ENCODE measurements at regions not wholly inside any gene's neighbourhood (a gene's known extent, or its start where the extent isn't known, plus 50 kb on each side); places are given as distances from the start of the nearest gene placed in this dataset.

DNA sequence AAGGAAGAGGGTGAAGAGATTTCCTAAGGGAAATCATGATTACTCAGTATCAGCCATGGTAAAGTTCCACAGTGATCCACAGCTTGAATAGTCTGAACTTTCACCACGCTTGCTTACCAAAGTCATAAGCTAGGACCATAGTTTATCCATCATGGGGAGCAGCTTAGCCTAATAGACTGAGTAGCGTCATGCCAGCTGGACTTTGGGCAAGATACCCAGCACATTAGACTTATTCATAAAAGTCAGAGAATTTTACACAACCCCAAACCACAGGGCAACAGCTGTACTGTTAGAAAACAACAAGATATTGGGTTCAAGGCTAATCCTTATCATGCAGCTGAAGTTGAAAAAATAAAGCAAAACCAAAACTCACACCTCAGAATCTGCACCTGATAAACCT is 491.0 kb downstream of the XPNPEP1 start:
- DNase-seq (ENCODE audit: extremely low read depth in 1 of 11, low read depth in 9 of 11, low spot score in 4 of 11) = no peak

DNA sequence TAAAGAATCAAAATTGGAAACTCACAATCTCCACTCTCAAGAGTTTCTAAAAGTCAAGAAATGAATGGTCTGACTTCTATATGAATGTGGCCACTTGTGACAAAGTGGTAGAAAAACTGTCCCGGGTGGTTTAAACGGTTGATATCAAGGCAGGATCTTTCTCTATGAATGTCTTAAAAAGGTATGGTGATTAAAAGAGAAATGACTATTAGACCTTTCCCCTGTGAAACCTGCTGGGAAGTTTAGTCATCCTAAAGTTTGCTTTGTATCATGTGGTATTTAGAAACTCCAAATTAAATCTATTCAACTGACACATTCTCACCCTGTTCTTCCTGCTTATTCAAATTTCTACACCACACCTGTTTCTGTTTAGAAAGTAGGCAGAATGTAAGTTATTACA is 492.5 kb downstream of the XPNPEP1 start:
- DNase-seq (ENCODE audit: extremely low read depth in 1 of 11, low read depth in 9 of 11, low spot score in 4 of 11) = no peak

DNA sequence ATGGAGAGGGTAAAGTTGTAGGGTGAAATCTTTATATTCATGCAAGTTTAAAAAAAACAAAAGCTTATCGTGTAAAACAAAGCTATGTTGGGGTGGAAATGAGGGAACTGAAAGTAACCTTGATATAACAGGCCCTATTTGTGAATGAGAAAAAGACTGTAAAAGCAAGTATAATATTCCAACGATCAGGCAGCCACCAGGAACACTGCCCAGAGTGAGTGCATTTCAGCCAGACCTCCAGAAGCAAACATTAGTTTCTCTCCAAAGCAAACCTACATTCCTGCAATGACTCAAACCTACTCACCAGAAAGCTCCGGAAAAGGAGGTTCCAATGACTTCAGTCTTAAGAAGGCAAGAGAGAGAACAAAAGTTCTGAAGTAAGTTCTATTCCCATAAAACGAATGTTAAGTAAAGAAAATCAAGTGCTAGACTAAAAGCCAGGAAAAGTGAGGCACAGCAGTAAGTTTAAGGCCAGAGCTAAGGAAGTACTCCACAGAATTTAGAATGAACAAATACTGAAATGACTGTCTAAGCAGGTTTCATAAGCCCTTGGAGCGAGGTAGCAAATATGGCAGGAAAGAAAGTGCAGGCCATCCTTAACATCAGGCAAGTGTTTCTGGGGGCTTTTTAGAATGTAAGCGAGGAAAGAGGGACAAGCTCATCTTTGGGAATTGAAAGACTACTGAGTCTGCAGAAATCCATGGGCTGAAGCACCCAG is 493.1 kb downstream of the XPNPEP1 start:
- no peak for DNase-seq (ENCODE audit: extremely low read depth in 1 of 11, low read depth in 9 of 11, low spot score in 4 of 11)

DNA sequence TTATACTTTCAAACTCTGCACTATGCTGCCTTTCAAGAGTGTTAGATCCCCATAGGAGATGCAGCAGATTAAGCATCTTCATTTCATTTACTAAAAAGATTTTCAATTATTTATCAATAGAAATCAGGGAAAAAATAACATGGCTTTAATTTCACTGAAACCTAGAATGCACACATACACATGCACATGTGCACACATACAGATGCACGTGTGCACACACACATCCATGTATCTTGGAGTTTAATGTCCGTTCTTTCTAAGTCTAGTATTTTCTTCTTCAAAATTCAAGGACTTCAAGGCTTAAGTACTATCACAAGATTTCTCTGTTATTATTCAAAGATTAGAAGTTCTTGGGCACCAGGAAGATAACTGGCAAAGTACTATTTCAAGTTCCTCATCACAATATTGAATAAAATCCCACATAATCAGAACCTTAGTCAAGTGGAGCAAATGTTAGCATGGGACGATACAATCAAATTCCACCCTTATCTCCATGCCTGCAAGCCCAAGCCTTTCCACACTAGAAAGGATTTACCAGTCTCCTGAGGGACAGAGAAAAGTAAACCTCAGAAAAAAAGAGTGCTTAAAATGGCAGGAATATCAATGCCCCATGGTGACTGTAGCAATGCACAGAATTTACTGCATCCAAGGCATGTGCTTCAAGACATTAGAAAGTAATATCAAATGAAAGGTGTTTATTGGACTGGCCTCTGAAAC is 494.4 kb downstream of the XPNPEP1 start:
- DNase-seq (ENCODE audit: extremely low read depth in 1 of 11, low read depth in 9 of 11, low spot score in 4 of 11) = no peak

DNA sequence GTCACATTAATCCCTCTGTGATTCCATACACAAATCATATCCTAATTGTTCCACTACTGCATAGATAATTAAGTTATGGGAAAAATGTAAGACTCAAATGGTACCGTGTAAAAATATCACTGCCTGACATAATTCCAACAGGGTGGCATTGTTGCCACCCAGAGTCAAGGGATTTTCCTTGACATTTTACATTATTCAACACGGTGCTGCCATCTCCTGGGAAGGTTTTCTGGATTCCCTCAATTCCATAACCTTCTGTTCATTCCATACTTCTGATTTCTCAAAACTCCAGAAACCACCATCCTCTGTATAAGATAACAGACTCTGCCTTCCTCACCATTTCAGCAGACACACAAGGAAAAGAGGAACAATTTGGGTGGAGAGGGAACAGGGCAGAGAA is 495.9 kb downstream of the XPNPEP1 start:
- no peak for DNase-seq (ENCODE audit: extremely low read depth in 1 of 11, low read depth in 9 of 11, low spot score in 4 of 11)

DNA sequence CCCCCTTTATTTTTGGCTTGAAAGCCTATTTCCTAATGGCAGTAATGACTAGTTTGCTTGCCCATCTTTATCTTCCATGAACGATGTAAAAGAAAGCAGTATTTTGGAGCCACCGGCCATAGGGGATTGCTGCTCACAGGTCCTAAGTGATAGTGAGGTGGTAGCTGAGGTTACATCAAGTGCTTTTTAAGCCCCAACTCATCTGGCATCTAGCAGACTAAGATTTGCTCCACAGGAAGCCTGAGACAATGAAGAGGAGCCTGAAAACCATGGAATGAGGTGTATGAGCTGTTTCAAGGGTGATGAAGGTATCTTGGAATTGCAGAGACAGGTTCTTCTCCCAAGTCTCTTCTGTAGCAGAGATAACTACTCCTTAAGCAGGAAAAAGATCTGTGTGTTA is 496.3 kb downstream of the XPNPEP1 start:
- DNase-seq (ENCODE audit: extremely low read depth in 1 of 11, low read depth in 9 of 11, low spot score in 4 of 11) = no peak

DNA sequence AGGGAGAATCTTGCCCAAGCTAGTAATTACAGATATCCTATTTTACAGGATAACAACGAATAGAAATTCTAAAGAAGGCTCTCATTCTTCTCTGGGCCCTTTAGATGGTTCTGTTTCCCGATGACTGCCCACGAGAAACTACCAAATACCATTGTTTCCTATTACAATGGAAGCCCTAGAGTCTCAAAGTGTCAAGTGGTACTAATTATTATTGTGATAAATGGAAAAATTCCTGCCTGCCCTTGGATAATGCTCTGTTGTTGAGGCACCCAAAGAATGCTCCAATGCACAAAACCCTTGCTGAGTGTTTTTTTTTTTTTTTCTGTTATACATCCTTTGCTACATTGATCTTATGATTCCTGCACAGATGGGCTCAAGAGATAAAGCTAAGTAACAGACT is 504.5 kb downstream of the XPNPEP1 start:
- no peak for DNase-seq (ENCODE audit: extremely low read depth in 1 of 11, low read depth in 9 of 11, low spot score in 4 of 11)

DNA sequence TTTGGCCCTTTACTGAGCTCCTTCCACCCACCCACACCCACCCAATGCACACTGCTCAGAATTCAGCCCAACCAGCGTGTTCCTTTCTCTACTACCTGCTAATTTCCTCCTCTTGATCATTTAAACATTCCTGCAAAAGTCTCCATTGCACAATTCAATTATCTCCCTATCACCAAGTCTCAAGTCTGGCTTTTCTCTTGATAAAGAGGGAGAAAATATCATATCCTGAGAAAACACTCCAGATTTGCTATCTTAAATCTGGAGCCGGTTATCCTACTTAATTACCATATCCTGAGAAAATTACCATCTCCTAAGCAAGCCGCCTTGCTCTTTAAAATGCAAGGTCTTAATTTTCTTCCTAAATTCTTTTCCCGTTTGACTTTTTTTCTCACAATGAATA is 505.5 kb downstream of the XPNPEP1 start:
- DNase-seq (ENCODE audit: extremely low read depth in 1 of 11, low read depth in 9 of 11, low spot score in 4 of 11) = no peak

DNA sequence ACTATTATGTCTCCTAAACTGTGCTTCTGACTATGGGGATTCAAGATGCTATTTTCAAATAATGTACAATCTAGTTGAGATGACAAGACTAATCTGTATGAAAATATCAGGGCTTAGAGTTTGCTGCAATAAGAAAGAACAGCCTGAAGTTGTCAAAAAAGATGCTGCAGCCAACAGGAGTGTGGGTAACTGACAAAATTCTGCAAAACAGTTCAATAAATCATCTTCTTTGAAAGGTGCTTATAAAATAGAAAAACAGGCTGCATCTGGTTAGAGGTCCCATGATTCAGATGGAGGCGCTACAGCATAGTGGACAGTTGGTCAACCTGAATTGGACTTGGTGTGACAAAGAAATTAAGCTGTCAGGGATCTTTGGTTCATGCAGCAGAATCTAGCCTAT is 511.0 kb downstream of the XPNPEP1 start:
- DNase-seq (ENCODE audit: extremely low read depth in 1 of 11, low read depth in 9 of 11, low spot score in 4 of 11) = peak in 6 of 11 donors; percentile 1 to 18 (median 8)

DNA sequence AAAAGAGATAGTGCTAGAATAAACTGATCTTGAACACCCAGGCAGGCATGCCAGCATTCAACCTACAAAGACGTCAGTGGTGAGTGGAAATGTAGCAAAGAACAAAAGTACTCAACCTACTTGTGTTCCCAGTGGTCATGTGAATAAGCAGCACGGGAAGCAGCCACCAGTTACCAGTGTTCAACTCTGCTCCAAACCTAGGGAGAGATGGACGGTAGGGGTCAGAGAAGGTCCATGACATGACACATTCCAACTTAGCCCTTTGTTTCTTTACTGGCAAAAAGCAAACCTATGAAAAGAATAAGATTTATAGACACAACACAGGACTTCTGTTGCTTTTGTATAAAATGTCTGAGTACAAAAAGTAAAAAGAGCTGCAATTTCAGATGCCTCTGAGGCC is 511.4 kb downstream of the XPNPEP1 start:
- DNase-seq (ENCODE audit: extremely low read depth in 1 of 11, low read depth in 9 of 11, low spot score in 4 of 11) = peak in 8 of 11 donors; percentile 4 to 49 (median 24)

DNA sequence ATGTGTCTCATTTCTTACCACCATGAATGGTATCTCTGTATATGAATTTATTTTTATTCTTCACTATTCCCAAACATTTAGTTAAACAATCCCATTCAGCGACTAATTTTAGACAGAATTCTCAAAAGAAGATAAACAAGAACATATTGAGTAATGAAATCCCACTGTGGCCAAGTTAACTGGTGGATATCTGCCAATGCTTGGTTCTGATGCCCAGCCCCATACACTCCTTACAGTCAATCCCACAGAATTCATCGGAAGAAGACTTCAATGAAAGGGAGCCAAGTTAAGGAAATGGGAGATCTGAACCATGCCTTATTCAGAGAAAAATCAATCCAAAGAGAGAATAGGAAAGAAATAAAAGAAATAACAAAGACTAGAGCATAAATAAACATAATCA is 518.0 kb downstream of the XPNPEP1 start:
- DNase-seq (ENCODE audit: extremely low read depth in 1 of 11, low read depth in 9 of 11, low spot score in 4 of 11) = no peak

DNA sequence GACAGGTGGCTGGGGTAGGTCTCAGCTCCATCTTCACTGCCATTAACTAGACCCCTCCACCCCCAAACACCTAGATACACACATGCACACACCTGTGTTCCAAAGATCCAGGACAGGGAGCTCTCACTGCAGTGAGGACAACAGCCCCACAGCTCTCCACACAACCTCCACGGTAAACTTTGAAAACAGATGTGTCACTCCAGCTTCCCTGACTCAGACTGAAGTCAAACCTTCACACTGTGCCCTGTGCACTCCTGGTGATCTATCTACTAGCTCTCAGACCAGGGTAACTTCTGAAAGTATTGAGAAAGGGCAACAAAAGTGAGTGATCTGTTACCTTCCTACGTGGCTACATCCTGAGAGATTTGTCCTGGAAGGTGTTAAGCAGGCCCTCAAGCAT is 519.8 kb downstream of the XPNPEP1 start:
- no peak for DNase-seq (ENCODE audit: extremely low read depth in 1 of 11, low read depth in 9 of 11, low spot score in 4 of 11)

DNA sequence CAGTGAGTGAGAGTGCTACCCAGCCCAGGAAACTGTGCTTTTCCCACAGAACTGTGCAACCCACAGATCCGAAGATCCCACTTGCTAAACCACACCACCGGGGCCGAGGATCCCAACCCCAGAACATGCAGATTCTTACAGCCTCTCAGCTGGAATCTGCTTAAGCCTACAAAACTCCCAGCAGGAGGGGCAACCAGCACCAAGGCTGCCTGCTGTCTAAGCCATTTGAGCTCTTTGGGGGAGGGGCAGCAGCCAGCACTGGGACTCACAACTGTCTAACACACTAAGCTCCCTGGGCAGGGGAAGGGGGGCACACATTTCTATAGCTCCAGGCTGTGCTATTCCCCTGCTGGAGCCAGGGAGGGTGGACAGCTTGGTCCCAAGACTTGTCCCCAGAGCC is 529.9 kb downstream of the XPNPEP1 start:
- no peak for DNase-seq (ENCODE audit: extremely low read depth in 1 of 11, low read depth in 9 of 11, low spot score in 4 of 11)

DNA sequence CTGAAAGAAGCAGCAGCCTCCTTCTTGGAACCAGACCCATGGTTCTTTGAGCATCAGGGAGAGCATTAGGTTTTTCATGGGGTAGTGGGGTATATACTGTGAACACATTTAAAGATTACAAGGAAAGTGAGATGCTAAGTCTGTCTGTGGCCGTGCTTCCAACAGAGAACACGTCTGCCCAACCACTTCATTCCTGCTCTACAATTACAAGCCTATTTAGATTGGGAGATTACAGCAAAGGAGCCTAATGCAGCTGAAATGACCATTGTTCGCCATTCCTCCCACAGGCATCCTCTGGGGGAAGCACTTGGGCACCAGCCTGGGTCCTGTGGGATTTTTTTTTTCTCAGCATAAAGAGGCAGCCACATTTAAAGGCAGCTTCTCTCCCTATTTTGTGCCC is 536.4 kb downstream of the XPNPEP1 start:
- DNase-seq (ENCODE audit: extremely low read depth in 1 of 11, low read depth in 9 of 11, low spot score in 4 of 11) = no peak

DNA sequence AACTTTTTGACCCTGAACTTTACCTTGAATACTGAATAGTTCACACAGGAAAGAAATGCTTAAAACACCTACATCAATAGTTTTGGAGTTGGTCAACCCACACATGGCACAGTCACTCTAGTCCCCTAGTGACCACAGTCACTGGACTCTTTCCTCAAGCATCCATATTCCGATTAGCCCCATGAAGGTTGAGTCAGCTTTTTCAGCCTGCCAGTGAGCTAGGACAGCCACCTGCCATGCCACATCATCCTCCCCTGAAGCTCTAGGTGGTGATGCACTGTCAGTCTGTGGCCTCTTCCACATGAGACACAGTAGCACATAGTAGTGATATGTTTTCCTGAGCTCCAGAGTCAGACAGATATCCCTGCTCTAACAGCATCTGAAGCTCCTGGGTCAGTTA is 537.2 kb downstream of the XPNPEP1 start:
- no peak for DNase-seq (ENCODE audit: extremely low read depth in 1 of 11, low read depth in 9 of 11, low spot score in 4 of 11)

DNA sequence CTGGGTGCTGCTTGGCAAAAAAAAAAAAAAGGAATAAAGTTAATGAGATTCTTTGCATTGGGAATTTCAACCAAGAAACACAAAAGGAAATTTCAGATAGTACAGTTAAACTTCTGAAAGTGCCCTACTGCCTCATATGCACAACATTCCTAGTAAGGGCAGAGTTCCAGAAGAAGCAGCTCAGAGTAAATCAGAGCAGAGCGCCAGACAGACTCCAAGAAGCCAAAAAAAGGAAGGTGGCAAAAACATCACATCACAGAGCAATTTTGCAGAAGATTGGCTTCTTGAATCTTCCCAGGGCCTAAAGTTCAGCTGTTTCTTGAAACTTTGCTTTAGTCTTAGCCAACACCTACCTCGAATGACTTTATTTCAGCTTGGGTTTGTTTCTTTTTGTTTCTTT is 544.1 kb downstream of the XPNPEP1 start:
- DNase-seq (ENCODE audit: extremely low read depth in 1 of 11, low read depth in 9 of 11, low spot score in 4 of 11) = no peak

DNA sequence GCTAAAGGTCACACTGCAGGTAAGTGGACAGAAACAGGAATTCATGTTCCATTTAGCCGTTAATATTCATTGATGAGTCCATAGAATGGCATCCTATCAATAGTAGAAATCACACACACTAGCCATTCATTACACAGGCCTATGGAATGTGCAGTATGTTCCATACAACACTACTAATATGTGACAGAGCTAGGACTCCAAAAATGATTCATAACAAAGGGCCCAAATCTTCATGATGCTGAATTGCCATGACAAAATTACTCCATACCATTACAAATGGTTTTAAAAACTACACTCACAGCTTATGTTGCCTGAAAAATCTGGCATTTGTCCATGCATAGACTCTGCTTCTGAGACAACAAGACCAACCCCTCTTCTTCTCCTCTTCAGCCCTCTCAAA is 549.1 kb downstream of the XPNPEP1 start:
- no peak for DNase-seq (ENCODE audit: extremely low read depth in 1 of 11, low read depth in 9 of 11, low spot score in 4 of 11)

DNA sequence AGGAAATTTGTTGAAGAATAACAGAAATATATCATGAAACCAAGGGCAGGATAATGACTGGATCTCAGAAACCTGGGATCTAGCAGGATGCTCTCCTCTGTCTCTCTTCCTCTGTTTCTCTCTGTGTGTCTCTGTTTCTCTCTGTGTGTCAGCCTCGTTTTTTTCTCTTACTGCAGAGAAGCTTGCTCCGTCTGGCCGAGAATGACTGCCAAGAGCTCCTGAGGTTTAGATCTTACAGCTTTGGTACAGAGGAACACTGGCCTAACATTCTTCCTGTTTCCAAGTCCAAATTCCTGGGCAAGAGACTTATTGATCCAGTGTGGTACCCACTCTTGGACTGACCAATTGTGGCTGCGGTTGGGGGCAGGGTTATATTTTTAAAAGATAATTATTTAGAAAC is 564.0 kb downstream of the XPNPEP1 start:
- no peak for DNase-seq (ENCODE audit: extremely low read depth in 1 of 11, low read depth in 9 of 11, low spot score in 4 of 11)

DNA sequence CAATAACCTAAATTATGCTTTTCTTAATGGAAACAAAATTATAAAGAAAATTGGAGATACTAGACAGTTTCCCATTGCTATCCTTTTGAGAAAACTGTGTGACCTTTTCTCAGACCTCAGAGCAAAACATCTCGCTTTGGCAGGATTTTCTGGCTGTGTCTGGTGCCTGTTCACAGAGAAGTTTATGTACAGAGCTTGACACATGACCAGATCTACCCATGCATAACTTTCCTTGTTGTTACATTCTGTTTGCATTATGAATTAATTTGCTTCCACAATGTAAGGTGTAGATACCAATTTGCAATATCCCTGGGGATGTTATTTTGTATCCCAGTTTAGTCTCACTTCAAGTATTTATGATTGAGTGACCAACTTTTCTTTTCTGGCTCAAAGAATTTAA is 565.0 kb downstream of the XPNPEP1 start:
- DNase-seq (ENCODE audit: extremely low read depth in 1 of 11, low read depth in 9 of 11, low spot score in 4 of 11) = peak in 3 of 11 donors; percentile 4 to 16 (median 6)

DNA sequence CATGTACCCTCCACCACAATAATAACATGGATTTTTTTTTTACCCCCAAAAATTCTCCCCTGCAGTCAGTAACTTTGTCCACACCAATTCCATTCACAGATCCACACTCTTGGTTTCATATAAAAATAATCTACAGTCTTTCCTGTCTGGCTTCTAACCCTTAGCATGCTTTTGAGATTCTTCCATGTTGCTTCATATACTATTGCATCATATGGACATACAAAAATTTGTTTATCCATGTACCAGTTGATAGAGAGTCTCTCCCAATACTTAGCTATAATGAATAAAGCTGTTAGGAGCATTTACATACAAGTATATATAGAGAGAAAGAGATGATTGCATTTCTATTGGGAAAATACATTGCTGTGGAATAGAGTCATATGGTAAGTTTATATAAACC is 575.0 kb downstream of the XPNPEP1 start:
- DNase-seq (ENCODE audit: extremely low read depth in 1 of 11, low read depth in 9 of 11, low spot score in 4 of 11) = no peak

DNA sequence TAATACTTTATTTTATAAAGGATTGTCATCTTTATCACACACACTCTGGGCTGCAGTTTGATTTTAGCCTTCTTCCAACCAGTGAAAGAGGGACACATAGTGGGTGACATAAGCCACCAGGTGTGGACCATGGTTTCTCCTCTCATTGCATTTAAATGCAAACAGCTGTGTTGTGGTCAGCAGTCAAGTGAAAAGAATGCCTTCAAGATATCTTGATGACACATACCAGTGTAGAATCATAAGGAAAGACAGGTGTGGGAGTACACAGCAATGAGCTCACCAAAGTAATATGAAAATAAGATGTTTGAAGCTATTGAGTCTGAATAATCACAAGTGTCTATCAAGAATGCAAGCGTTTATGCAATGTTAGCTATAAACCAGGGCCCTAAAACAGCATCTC is 580.0 kb downstream of the XPNPEP1 start:
- DNase-seq (ENCODE audit: extremely low read depth in 1 of 11, low read depth in 9 of 11, low spot score in 4 of 11) = no peak
